GM10248 (cell line): ENCODE measurements at regions not wholly inside any gene's neighbourhood (a gene's known extent, or its start where the extent isn't known, plus 50 kb on each side); places are given as distances from the start of the nearest gene placed in this dataset.

Source experiments
- CTCF ChIA-PET: fragments of 300-600 bp; sonication (Branson Sonifier 250); formaldehyde crosslinking; extraction: SDS; loops from one replicate; lab custom pipeline; 2021; ENCODE audit warnings: antibody characterized with exemption; lab: Yijun Ruan, JAX
- POLR2A ChIA-PET: fragments of 350-650 bp; sonication (Branson Sonifier 250); formaldehyde crosslinking; extraction: SDS; loops from one replicate; lab custom pipeline; 2020; ENCODE audit warnings: antibody characterized with exemption; lab: Yijun Ruan, JAX
- DNase-seq: peaks from one replicate; pipeline ENCODE4 v3.0.0; 2012; ENCODE audit errors: extremely low spot score
- TF ChIP-seq, protein P1 (sequence below): IDR thresholded peaks from 2 replicates; pipeline ENCODE4 v1.5.1; 2012; ENCODE audit warnings: mild to moderate bottlenecking, low read depth; ENCODE audit errors: extremely low read depth, missing control alignments, control extremely low read depth

DNA sequence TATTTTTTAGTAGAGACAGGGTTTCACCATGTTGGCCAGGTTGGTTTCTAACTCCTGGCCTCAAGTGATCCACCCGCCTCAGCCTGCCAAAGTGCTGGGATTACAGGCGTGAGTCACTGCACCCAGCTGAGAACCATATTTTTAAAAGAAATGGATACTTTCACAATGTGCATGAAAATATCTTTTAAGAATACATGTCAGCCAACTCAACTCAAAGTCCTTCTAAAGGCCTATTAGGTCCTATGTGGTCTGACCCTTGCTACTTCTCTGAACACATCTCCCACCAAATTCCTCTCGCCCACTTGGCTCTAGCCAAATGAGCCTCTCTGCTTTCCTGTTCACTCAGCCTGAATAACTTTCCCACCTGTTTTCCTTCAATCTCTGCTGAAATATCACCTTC, 119.6 kb downstream of the MTX2 start:
- no peak for DNase-seq
- TF ChIP-seq, protein P1, sequence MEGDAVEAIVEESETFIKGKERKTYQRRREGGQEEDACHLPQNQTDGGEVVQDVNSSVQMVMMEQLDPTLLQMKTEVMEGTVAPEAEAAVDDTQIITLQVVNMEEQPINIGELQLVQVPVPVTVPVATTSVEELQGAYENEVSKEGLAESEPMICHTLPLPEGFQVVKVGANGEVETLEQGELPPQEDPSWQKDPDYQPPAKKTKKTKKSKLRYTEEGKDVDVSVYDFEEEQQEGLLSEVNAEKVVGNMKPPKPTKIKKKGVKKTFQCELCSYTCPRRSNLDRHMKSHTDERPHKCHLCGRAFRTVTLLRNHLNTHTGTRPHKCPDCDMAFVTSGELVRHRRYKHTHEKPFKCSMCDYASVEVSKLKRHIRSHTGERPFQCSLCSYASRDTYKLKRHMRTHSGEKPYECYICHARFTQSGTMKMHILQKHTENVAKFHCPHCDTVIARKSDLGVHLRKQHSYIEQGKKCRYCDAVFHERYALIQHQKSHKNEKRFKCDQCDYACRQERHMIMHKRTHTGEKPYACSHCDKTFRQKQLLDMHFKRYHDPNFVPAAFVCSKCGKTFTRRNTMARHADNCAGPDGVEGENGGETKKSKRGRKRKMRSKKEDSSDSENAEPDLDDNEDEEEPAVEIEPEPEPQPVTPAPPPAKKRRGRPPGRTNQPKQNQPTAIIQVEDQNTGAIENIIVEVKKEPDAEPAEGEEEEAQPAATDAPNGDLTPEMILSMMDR: no peak
- CTCF ChIA-PET: interaction anchor here (1.8 kb wide), 1 partner anchor 66 kb away, joined by 5 read pairs; no protein-coding TSS in a partner anchor
- POLR2A ChIA-PET: no interaction called here

DNA sequence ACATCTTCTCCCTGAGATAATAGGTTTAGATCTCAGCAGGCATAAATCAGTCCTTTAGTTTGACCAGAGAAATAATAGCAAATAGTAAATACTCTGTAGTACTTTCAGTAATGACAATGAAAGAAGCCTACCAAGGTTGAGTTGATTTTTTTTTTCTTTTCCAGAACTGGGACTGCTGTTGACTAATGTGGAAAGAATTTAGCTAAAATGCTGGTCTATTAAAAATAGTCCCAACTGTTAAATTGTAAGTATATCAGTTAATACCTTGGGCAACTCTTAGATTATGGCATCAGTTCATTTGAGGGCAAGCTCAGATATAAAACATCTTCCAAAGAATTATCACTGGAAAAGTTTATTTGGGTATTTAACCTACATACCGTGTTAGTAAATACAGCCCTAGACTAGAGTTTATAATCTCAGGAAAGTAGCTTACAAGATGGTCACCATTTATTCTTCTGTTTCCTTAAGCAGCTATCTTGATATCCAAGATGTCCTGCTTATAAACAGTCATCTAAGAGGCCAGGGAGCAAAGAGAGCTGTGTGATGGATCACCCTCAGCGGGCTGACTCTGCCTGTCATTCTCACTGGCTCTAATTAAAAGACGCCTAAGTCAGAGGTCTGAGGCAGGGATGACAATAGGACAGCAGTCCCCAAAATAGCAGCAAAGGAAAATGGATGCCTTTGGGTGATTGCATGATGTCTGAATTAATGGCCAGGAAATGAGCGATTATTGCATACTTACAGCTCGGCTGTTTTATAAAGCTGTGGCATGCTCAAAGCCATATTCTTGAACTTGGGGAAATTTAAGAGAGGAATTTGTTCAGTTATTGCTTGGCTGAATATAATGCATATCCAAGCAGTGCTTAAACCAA, 121.3 kb downstream of the MTX2 start:
- DNase-seq: no peak
- ChIA-PET POLR2A (no interaction called here), CTCF (interaction anchor here (0.9 kb wide), 1 partner anchor 24 kb away, joined by 3 read pairs; no protein-coding TSS in a partner anchor)
- TF ChIP-seq, protein P1: no peak

DNA sequence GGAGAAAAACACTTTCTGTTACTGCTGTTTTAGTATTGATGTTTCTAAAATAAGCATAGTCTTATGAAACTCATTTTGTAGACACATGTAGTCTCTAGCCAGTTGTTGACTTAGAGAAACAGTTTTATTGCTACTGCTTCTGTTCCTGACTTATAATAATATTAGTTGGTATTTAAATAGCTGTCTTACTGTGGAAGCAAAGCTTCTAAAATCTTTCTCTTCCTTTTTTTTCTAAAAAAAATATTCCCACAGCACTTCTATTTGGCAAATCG, 121.8 kb downstream of the MTX2 start:
- TF ChIP-seq, protein P1: no peak
- CTCF ChIA-PET: interaction anchor here (0.8 kb wide), 1 partner anchor 28 kb away, joined by 3 read pairs; no protein-coding TSS in a partner anchor
- DNase-seq: no peak
- POLR2A ChIA-PET: no interaction called here

DNA sequence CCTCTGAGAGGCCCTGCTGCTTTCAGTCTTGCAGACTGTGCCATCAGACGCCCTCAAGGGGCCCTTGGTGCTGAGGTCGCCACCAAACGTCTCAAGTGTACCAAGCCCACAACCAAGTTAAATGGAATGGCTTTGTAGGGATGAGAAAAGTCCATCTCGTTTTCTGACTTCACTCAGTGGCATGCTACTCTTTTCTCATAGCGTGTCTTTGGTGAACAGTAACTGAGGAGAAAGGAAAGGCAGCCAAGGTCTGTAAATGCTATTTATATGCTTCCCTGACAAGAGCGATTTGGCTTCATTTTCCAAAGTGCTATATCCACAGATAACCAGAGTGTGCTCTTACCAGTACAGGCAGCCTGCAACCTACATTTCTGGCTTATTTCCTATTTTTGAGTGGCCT, 123.0 kb downstream of the MTX2 start:
- TF ChIP-seq, protein P1: no peak
- ChIA-PET CTCF (no interaction called here), POLR2A (no interaction called here)
- DNase-seq: no peak

DNA sequence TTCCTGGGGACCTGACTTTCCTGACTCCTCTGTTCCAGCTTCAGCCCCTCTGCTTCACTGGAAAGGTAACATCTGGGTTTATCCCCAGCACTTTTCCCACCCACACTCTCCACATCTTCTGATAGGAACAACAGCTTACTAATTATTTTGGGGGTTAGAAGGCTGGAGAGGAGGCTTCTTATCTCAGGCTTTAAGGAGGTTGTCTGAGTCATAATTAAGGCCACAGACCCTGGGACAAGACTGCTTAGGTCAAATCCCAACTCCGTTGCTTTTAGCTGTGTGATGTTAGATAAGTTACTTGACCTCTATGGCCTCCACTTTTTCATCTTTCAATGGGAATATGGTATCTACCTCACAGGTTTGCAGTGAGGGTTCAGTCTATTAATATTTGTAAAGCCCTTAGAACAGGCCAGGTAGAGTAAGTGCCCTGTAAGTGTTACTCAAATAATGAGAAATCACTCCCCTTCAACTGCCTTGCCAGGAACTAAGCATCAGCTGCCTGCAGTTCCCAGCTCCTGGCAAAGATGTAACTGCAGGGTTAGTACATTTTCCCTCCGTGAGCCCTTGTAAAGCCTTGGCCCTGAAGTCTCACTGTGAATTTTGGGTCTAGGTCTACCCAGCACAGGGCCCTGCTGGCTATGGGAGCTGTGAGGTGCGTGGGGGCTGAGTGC, 123.6 kb downstream of the MTX2 start:
- POLR2A ChIA-PET: no interaction called here

DNA sequence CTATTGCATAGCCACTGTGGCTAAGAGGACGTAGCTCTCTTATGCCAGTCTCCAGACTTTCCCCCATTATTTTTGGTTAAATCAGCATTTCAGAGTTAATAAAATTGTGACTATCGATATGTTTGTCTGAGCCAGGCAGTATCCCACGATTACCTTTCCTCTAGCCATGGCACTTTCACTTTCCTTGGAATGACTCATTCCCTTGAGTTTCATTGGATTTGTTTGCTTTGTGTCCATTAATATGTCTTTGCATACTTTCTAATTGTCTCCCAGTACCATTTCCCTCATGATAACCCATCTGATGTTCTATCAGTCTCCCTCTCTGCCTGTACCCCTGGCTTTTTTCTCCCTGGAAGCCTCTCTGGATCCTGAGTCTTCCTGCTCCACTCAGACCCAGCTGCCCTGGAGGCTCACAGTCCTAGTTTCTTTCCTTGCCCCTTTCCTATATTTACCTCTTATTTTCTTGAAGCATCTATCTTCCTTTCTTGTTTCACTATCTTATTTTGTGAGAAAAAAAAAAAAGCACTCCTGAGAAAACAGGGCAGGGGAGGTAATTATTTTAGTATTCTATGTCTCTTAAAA, 126.1 kb downstream of the MTX2 start:
- ChIA-PET POLR2A (no interaction called here), CTCF (interaction anchor here (0.7 kb wide), 1 partner anchor 16 kb away, joined by 3 read pairs; no protein-coding TSS in a partner anchor)
- TF ChIP-seq, protein P1: no peak
- no peak for DNase-seq

More for the DNA sequence above, 123.6 kb downstream of the MTX2 start:
- CTCF ChIA-PET: no interaction called here
- TF ChIP-seq, protein P1: no peak
- no peak for DNase-seq
